CD14-positive monocyte (primary cell): ENCODE measurements at regions not wholly inside any gene's neighbourhood (a gene's known extent, or its start where the extent isn't known, plus 50 kb on each side); places are given as distances from the start of the nearest gene placed in this dataset.

Experiments used
- DNase-seq, 3 donors: peaks; one replicate each; pipeline ENCODE4 v3.0.0-alpha.2; 2011 to 2022
- H2AFZ ChIP-seq: 2 replicates; pipeline ENCODE4 v1.6.0; 2012; ENCODE audit warnings: mild to moderate bottlenecking, low read depth, low read length, inconsistent platforms; ENCODE audit not compliant: insufficient read depth, poor library complexity, severe bottlenecking
- H3K27ac ChIP-seq, 2 donors: 1 replicate in 1 of 2; 2 replicates in 1 of 2; pipeline ENCODE4 v1.5.1; 2012 to 2013; ENCODE audit warnings: low read length in 2 of 2, control low read depth in 1 of 2, inconsistent platforms in 1 of 2, low read depth in 1 of 2, mild to moderate bottlenecking in 1 of 2
- H3K27me3 ChIP-seq, 2 donors: one replicate each; pipeline versions ENCODE4 v1.6.0 to v1.6.1; 2011 to 2013; ENCODE audit warnings: low read length in 2 of 2; ENCODE audit not compliant: control insufficient read depth in 2 of 2, insufficient read depth in 2 of 2
- H3K36me3 ChIP-seq, 2 donors: replicated peaks in 1 of 2; 1 replicate in 1 of 2; 2 replicates in 1 of 2; pipeline versions ENCODE4 v1.5.1 to v1.6.1; 2012 to 2013; ENCODE audit warnings: low read length in 2 of 2, control low read depth in 1 of 2, inconsistent platforms in 1 of 2, mild to moderate bottlenecking in 1 of 2; ENCODE audit not compliant: insufficient read depth in 2 of 2, control insufficient read depth in 1 of 2
- H3K4me1 ChIP-seq, 2 donors: 1 replicate in 1 of 2; 2 replicates in 1 of 2; pipeline versions ENCODE4 v1.5.1 to v1.6.1; 2012 to 2013; ENCODE audit warnings: low read length in 2 of 2, control low read depth in 1 of 2, inconsistent platforms in 1 of 2, mild to moderate bottlenecking in 1 of 2, moderate library complexity in 1 of 2; ENCODE audit not compliant: insufficient read depth in 2 of 2, control insufficient read depth in 1 of 2
- H3K4me2 ChIP-seq: replicated peaks from 2 replicates; pipeline ENCODE3; 2012; ENCODE audit warnings: low read length, moderate library complexity, mild to moderate bottlenecking; ENCODE audit not compliant: poor library complexity, severe bottlenecking; ENCODE audit errors: extremely low read depth
- H3K4me3 ChIP-seq, 3 experiments: fragments of 200-600 bp in 1 of 3; sonication (generic) in 1 of 3; replicated peaks in 1 of 3; 1 replicate in 2 of 3; 2 replicates in 1 of 3; pipeline ENCODE4 v1.5.1; 2011 to 2013; ENCODE audit warnings: low read length in 3 of 3, mild to moderate bottlenecking in 3 of 3, control low read depth in 2 of 3, low read depth in 2 of 3, inconsistent platforms in 1 of 3, moderate library complexity in 1 of 3
- H3K79me2 ChIP-seq: 2 replicates; pipeline ENCODE4 v1.6.0; 2012; ENCODE audit warnings: mild to moderate bottlenecking, control low read depth, inconsistent platforms, low read length, moderate library complexity; ENCODE audit not compliant: insufficient read depth
- H3K9ac ChIP-seq: 2 replicates; pipeline ENCODE4 v1.6.0; 2017; ENCODE audit warnings: low read length, mild to moderate bottlenecking; ENCODE audit not compliant: insufficient read depth, poor library complexity, severe bottlenecking
- H3K9me3 ChIP-seq, 2 donors: replicated peaks in 1 of 2; 1 replicate in 1 of 2; 2 replicates in 1 of 2; pipeline versions ENCODE4 v1.5.1 to v1.6.1; 2012 to 2013; ENCODE audit warnings: low read length in 2 of 2, control low read depth in 1 of 2; ENCODE audit not compliant: control insufficient read depth in 1 of 2, insufficient read depth in 1 of 2
- H4K20me1 ChIP-seq: 2 replicates; pipeline ENCODE4 v1.6.0; 2012; ENCODE audit warnings: mild to moderate bottlenecking, low read length, control low read depth, moderate library complexity; ENCODE audit not compliant: insufficient read depth
- H3K27ac Mint-ChIP-seq, 7 donors: one replicate each; pipeline ENCODE4 v1.8.0; 2020; ENCODE audit warnings: mild to moderate bottlenecking in 7 of 7, mixed read lengths in 7 of 7, moderate library complexity in 6 of 7, inconsistent platforms in 2 of 7
- H3K27me3 Mint-ChIP-seq, 3 donors: one replicate each; pipeline ENCODE4 v1.8.0; 2021 to 2022; ENCODE audit warnings: low read depth in 3 of 3, mild to moderate bottlenecking in 3 of 3, mixed read lengths in 3 of 3, moderate library complexity in 3 of 3, inconsistent platforms in 1 of 3
- H3K36me3 Mint-ChIP-seq, 2 donors: one replicate each; pipeline ENCODE4 v1.8.0; 2020; ENCODE audit warnings: mixed read lengths in 2 of 2, inconsistent platforms in 1 of 2, mild to moderate bottlenecking in 1 of 2
- H3K4me1 Mint-ChIP-seq: one replicate; pipeline ENCODE4 v1.8.0; 2020; ENCODE audit warnings: mild to moderate bottlenecking, mixed read lengths
- H3K4me3 Mint-ChIP-seq, 2 donors: one replicate each; pipeline ENCODE4 v1.8.0; 2020; ENCODE audit warnings: mild to moderate bottlenecking in 2 of 2, mixed read lengths in 2 of 2, moderate library complexity in 1 of 2
- H3K9me3 Mint-ChIP-seq, 7 donors: one replicate each; pipeline ENCODE4 v1.8.0; 2020 to 2022; ENCODE audit warnings: mixed read lengths in 7 of 7, mild to moderate bottlenecking in 6 of 7, moderate library complexity in 6 of 7, inconsistent platforms in 2 of 7
- WGBS: methylation state at CpG from one replicate; pipeline ENCODE4 v1.1.5; 2013; ENCODE audit warnings: missing lambda C conversion rate; ENCODE audit not compliant: insufficient coverage; 5-methylcytosine and 5-hydroxymethylcytosine counted together
- intact Hi-C, 2 donors: fragments of 100-400 bp; cut with micrococcal nuclease; formaldehyde crosslinking; loops; one replicate each; pipeline versions ENCODE4 v1.15.0 to v1.15.1; 2023
- TF ChIP-seq, protein P1 (sequence below): fragments of 200-600 bp; IDR thresholded peaks from one replicate; pipeline ENCODE4 v1.8.0; 2022; ENCODE audit warnings: antibody characterized with exemption, mild to moderate bottlenecking

GRCh38 chr7:18189500-18190126, 162.0 kb upstream of the PRPS1L1 start:
- no peak for DNase-seq
- no CpG with 5 or more reads among the region's 5 CpGs for WGBS
- intact Hi-C loops, result no loop called here
- H3K4me2 ChIP-seq, result no peak overlapping the region
- no peaks in the 10 kb centered on the region for H3K4me1 ChIP-seq
- peaks cover 10% of the 10 kb centered on the region for H3K4me1 Mint-ChIP-seq
- peaks cover 0 to 9% (median 2%) of the 10 kb centered on the region in 7 donors for H3K9me3 Mint-ChIP-seq
- H3K4me3 Mint-ChIP-seq, result no peak overlapping the region
- TF ChIP-seq, protein P1, sequence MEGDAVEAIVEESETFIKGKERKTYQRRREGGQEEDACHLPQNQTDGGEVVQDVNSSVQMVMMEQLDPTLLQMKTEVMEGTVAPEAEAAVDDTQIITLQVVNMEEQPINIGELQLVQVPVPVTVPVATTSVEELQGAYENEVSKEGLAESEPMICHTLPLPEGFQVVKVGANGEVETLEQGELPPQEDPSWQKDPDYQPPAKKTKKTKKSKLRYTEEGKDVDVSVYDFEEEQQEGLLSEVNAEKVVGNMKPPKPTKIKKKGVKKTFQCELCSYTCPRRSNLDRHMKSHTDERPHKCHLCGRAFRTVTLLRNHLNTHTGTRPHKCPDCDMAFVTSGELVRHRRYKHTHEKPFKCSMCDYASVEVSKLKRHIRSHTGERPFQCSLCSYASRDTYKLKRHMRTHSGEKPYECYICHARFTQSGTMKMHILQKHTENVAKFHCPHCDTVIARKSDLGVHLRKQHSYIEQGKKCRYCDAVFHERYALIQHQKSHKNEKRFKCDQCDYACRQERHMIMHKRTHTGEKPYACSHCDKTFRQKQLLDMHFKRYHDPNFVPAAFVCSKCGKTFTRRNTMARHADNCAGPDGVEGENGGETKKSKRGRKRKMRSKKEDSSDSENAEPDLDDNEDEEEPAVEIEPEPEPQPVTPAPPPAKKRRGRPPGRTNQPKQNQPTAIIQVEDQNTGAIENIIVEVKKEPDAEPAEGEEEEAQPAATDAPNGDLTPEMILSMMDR, result no peak
- H3K4me3 ChIP-seq, result no peak overlapping the region
- no peak overlapping the region for H3K27ac Mint-ChIP-seq
- no peaks in the 10 kb centered on the region for H3K36me3 Mint-ChIP-seq
- no peaks in the 10 kb centered on the region for H4K20me1 ChIP-seq
- H3K27me3 ChIP-seq, result no peaks in the 10 kb centered on the region
- H3K36me3 ChIP-seq, result no peaks in the 10 kb centered on the region
- H2AFZ ChIP-seq, result no peak overlapping the region
- no peaks in the 10 kb centered on the region for H3K27me3 Mint-ChIP-seq
- H3K9ac ChIP-seq, result no peak overlapping the region
- H3K9me3 ChIP-seq, result no peaks in the 10 kb centered on the region
- H3K27ac ChIP-seq, result no peak overlapping the region
- H3K79me2 ChIP-seq, result no peaks in the 10 kb centered on the region

DNA sequence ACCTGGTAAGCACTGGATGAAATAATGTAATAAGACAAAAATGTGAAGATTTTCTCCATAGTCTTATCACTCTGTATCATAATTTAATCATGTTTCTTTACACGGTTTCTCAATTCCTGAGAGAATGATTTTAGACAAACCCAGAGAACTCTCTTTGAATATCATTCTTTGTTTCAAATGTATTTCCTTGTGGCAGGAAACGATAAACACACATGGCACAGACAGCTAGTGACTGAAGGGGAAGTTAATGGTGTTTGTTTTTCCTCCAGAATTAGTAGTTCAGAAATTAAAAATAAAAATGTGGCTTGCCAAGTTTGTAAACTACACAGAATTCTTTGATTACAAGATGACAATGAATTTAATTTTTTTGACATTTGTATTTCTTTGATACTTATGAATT, 163.7 kb upstream of the PRPS1L1 start:
- TF ChIP-seq, protein P1, result no peak
- Histone ChIP-seq H3K4me2 (no peak overlapping the region), H3K27ac (no peak overlapping the region), H3K79me2 (no peaks in the 10 kb centered on the region), H3K4me3 (no peak overlapping the region), H3K9me3 (no peaks in the 10 kb centered on the region), H3K36me3 (no peaks in the 10 kb centered on the region), H3K4me1 (no peaks in the 10 kb centered on the region), H3K27me3 (no peaks in the 10 kb centered on the region), H2AFZ (no peak overlapping the region), H4K20me1 (no peaks in the 10 kb centered on the region), H3K9ac (no peak overlapping the region)
- H3K4me3 Mint-ChIP-seq, result no peak overlapping the region
- no peaks in the 10 kb centered on the region for H3K36me3 Mint-ChIP-seq
- H3K27ac Mint-ChIP-seq, result no peak overlapping the region
- H3K9me3 Mint-ChIP-seq, result peaks cover 0 to 9% (median 2%) of the 10 kb centered on the region in 7 donors
- peaks cover 10% of the 10 kb centered on the region for H3K4me1 Mint-ChIP-seq
- intact Hi-C loops, result no loop called here
- no peaks in the 10 kb centered on the region for H3K27me3 Mint-ChIP-seq
- no peak for DNase-seq
- whole genome bisulfite sequencing, result no CpG with 5 or more reads among the region's 2 CpGs
